H1 (cell line): ENCODE measurements at regions not wholly inside any gene's neighbourhood (a gene's known extent, or its start where the extent isn't known, plus 50 kb on each side); places are given as distances from the start of the nearest gene placed in this dataset.

Experiments used
- BCL11A ChIP-seq, 2 experiments: IDR thresholded peaks; one replicate each; pipeline ENCODE4 v1.6.1; 2011; ENCODE audit warnings: low read depth in 2 of 2, low read length in 2 of 2, mild to moderate bottlenecking in 2 of 2
- CTCF ChIP-seq, 3 experiments: IDR thresholded peaks; 1 replicate in 2 of 3; 2 replicates in 1 of 3; pipeline versions ENCODE4 v1.5.1 to v1.6.1; 2011; ENCODE audit warnings: low read length in 3 of 3, mild to moderate bottlenecking in 3 of 3, inconsistent platforms in 2 of 3, low read depth in 1 of 3, moderate library complexity in 1 of 3; ENCODE audit not compliant: insufficient read depth in 1 of 3; ENCODE audit errors: control extremely low read depth in 1 of 3
- EP300 ChIP-seq, 2 experiments: IDR thresholded peaks; 1 replicate in 1 of 2; 2 replicates in 1 of 2; pipeline ENCODE4 v1.6.1; 2011 to 2012; ENCODE audit warnings: low read depth in 2 of 2, low read length in 2 of 2, mild to moderate bottlenecking in 2 of 2, borderline replicate concordance in 1 of 2, inconsistent platforms in 1 of 2, moderate library complexity in 1 of 2
- EZH2 ChIP-seq: fragments of 200-600 bp; sonication (generic); IDR thresholded peaks from 2 replicates; pipeline ENCODE4 v1.7.1; 2012; ENCODE audit warnings: low read depth, mild to moderate bottlenecking, moderate library complexity, low read length, inconsistent platforms; ENCODE audit not compliant: severe bottlenecking
- GTF2F1 ChIP-seq: IDR thresholded peaks from 2 replicates; pipeline ENCODE4 v1.6.1; 2012; ENCODE audit warnings: low read depth, low read length, improper control_type of control experiment, borderline replicate concordance
- MAFK ChIP-seq: IDR thresholded peaks from 2 replicates; pipeline ENCODE4 v1.6.1; 2012; ENCODE audit warnings: low read depth, mild to moderate bottlenecking, improper control_type of control experiment, low read length
- POLR2A ChIP-seq, 2 experiments: IDR thresholded peaks; 1 replicate in 1 of 2; 2 replicates in 1 of 2; pipeline ENCODE4 v1.6.1; 2011; ENCODE audit warnings: low read depth in 2 of 2, low read length in 2 of 2, mild to moderate bottlenecking in 2 of 2; ENCODE audit errors: control extremely low read depth in 1 of 2
- ZNF274 ChIP-seq: IDR thresholded peaks from 2 replicates; pipeline ENCODE4 v1.7.0; 2012; ENCODE audit warnings: low read length, borderline replicate concordance; ENCODE audit errors: extremely low read depth

GRCh38 chr18:77550625-77551024 lies 301.0 kb downstream of the GALR1 start:
- no peak for TF ChIP-seq EZH2
- TF ChIP-seq MAFK, result no peak
- TF ChIP-seq POLR2A (IDR thresholded peaks at IDR 0.05; ENCODE audit: control extremely low read depth in 1 of 2, low read depth in 2 of 2, low read length in 2 of 2), result no peak
- no peak for TF ChIP-seq CTCF (IDR thresholded peaks at IDR 0.05; ENCODE audit: control extremely low read depth in 1 of 3, insufficient read depth in 1 of 3, low read depth in 1 of 3, low read length in 3 of 3)
- no peak for TF ChIP-seq ZNF274
- TF ChIP-seq BCL11A (IDR thresholded peaks at IDR 0.05; ENCODE audit: low read depth in 2 of 2, low read length in 2 of 2), result no peak
- TF ChIP-seq EP300 (IDR thresholded peaks at IDR 0.05; ENCODE audit: borderline replicate concordance in 1 of 2, low read depth in 2 of 2, low read length in 2 of 2), result no peak
- TF ChIP-seq GTF2F1, result no peak
